T-cell (primary cell): ENCODE measurements at regions not wholly inside any gene's neighbourhood (a gene's known extent, or its start where the extent isn't known, plus 50 kb on each side); places are given as distances from the start of the nearest gene placed in this dataset.
"Not testable (repeated sequence)": the region's sequence is repeated elsewhere in the genome, so short reads cannot be mapped to it uniquely, and the experiment has no call there.

Experiments used
- ATAC-seq, 4 experiments: fragments of 200-7000 bp in 3 of 4; fragments of 150-1000 bp in 1 of 4; cut with Tn5 transposase; replicated peaks in 1 of 4; 1 replicate in 3 of 4; 2 replicates in 1 of 4; pipeline ENCODE4 v1.10.0; 2021; ENCODE audit warnings: moderate library complexity in 3 of 4, mild to moderate bottlenecking in 2 of 4, moderate number of reproducible peaks in 1 of 4
- CTCF ChIA-PET, 2 donors: fragments of 300-600 bp; sonication (Branson Sonifier 250); formaldehyde crosslinking; loops; one replicate each; lab custom pipeline; 2022; ENCODE audit warnings: antibody characterized with exemption in 2 of 2; lab: Charles Lee
- POLR2A ChIA-PET, 2 donors: fragments of 300-600 bp; sonication (Branson Sonifier 250); formaldehyde crosslinking; loops; one replicate each; lab custom pipeline; 2022; ENCODE audit warnings: antibody characterized with exemption in 2 of 2; lab: Charles Lee
- DNase-seq, 35 experiments: peaks; one replicate each; pipeline versions ENCODE4 v3.0.0 to v3.0.0-alpha.2; 2013 to 2023
- H3K27ac ChIP-seq: one replicate; pipeline ENCODE4 v1.5.1; 2013; ENCODE audit warnings: low read length
- H3K27me3 ChIP-seq, 2 experiments: replicated peaks in 1 of 2; 1 replicate in 1 of 2; 2 replicates in 1 of 2; pipeline versions ENCODE4 v1.6.1 to v1.7.0; 2013; ENCODE audit warnings: low read length in 1 of 2, mixed read lengths in 1 of 2; ENCODE audit not compliant: control insufficient read depth in 2 of 2, insufficient read depth in 2 of 2; ENCODE audit errors: extremely low read depth in 1 of 2
- H3K36me3 ChIP-seq, 2 donors: 1 replicate in 1 of 2; 2 replicates in 1 of 2; pipeline versions ENCODE4 v1.6.1 to v1.7.0; 2013; ENCODE audit warnings: low read length in 1 of 2; ENCODE audit not compliant: control insufficient read depth in 2 of 2, insufficient read depth in 1 of 2; ENCODE audit errors: extremely low read depth in 1 of 2
- H3K4me1 ChIP-seq, 2 experiments: 1 replicate in 1 of 2; 2 replicates in 1 of 2; pipeline versions ENCODE4 v1.6.1 to v1.7.0; 2013; ENCODE audit warnings: low read length in 2 of 2, mixed read lengths in 1 of 2; ENCODE audit not compliant: insufficient read depth in 2 of 2, control insufficient read depth in 1 of 2; ENCODE audit errors: extremely low read depth in 1 of 2
- H3K4me3 ChIP-seq, 2 donors: 1 replicate in 1 of 2; 2 replicates in 1 of 2; pipeline versions ENCODE4 v1.5.1 to v1.7.0; 2013; ENCODE audit warnings: mild to moderate bottlenecking in 2 of 2, low read length in 1 of 2, moderate library complexity in 1 of 2; ENCODE audit not compliant: control insufficient read depth in 1 of 2; ENCODE audit errors: extremely low read depth in 1 of 2
- H3K9me3 ChIP-seq: 2 replicates; pipeline ENCODE4 v1.7.0; 2013
- H3K27ac Mint-ChIP-seq, 2 donors: one replicate each; pipeline ENCODE4 v1.8.0; 2020 to 2021; ENCODE audit warnings: mild to moderate bottlenecking in 2 of 2, mixed read lengths in 2 of 2
- H3K27me3 Mint-ChIP-seq, 2 donors: one replicate each; pipeline ENCODE4 v1.8.0; 2021 to 2022; ENCODE audit warnings: mixed read lengths in 2 of 2
- H3K36me3 Mint-ChIP-seq: one replicate; pipeline ENCODE4 v1.8.0; 2021; ENCODE audit warnings: mixed read lengths
- H3K4me1 Mint-ChIP-seq, 3 donors: one replicate each; pipeline ENCODE4 v1.8.0; 2020 to 2022; ENCODE audit warnings: mixed read lengths in 3 of 3, mild to moderate bottlenecking in 1 of 3
- H3K4me3 Mint-ChIP-seq, 3 donors: one replicate each; pipeline ENCODE4 v1.8.0; 2020 to 2022; ENCODE audit warnings: mild to moderate bottlenecking in 3 of 3, mixed read lengths in 3 of 3, moderate library complexity in 3 of 3
- H3K9me3 Mint-ChIP-seq, 3 donors: one replicate each; pipeline ENCODE4 v1.8.0; 2020 to 2022; ENCODE audit warnings: mixed read lengths in 3 of 3
- WGBS: methylation state at CpG from one replicate; pipeline ENCODE4 v1.1.5; 2013; ENCODE audit warnings: missing lambda C conversion rate; ENCODE audit not compliant: insufficient coverage; 5-methylcytosine and 5-hydroxymethylcytosine counted together

DNA sequence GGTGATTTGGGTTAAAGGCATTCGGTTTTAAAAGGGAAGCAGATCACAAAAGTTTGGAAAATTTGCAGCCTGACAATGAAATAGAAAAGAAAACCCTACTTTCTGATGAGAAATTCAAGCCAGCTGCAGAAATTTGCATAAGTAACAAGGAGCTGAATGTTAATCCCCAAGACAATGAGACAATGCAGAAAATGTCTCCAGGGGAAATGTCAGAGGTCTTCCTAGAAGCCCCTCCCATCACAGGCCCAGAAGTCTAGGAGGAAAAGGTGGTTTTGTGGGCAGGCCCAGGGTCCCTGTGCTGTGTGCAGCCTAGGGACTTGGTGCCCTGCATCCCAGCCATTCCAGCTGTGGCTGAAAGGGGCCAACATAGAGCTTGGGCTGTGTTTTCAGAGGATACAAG lies 234.2 kb upstream of the GALNT5 start:
- H3K27ac Mint-ChIP-seq, POLR2A ChIA-PET, DNase-seq, H3K36me3 ChIP-seq, CTCF ChIA-PET, H3K9me3 Mint-ChIP-seq, ATAC-seq, H3K36me3 Mint-ChIP-seq, H3K4me1 ChIP-seq, H3K4me3 ChIP-seq, H3K4me3 Mint-ChIP-seq, H3K27me3 ChIP-seq, H3K9me3 ChIP-seq, H3K27ac ChIP-seq, H3K4me1 Mint-ChIP-seq, H3K27me3 Mint-ChIP-seq: not testable (repeated sequence)
- no CpG with 5 or more reads among the region's 1 CpG for WGBS

DNA sequence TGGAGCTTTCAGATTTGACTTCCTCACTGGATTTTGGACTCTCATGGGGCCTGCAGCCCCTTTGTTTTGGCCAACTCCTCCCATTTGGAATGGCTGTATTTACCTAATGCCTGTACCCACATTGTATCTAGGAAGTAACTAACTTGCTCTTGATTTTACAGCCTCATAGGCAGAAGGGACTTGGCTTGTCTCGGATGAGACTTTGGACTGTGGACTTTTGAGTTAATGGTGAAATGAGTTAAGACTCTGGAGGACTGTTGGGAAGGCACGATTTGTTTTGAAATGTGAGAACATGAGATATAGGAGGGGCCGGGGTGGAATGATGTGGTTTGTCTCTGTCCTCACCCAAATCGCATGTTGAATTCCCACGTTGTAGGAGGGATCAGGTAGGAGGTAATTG lies 233.4 kb upstream of the GALNT5 start:
- H3K9me3 ChIP-seq, result no peaks in the 10 kb centered on the region
- H3K4me1 ChIP-seq, result no peaks in the 10 kb centered on the region
- DNase-seq (no peak), ATAC-seq (no peak)
- no peaks in the 10 kb centered on the region for H3K4me1 Mint-ChIP-seq
- no peaks in the 10 kb centered on the region for H3K36me3 Mint-ChIP-seq
- H3K27ac Mint-ChIP-seq, result no peak overlapping the region
- CTCF ChIA-PET, result no interaction called here
- no peaks in the 10 kb centered on the region for H3K27me3 Mint-ChIP-seq
- 84% methylated on average over 2 of the region's 5 CpGs for WGBS
- H3K27me3 ChIP-seq, result no peaks in the 10 kb centered on the region
- POLR2A ChIA-PET, result no interaction called here
- H3K9me3 Mint-ChIP-seq, result no peaks in the 10 kb centered on the region
- H3K27ac ChIP-seq, result no peak overlapping the region
- no peak overlapping the region for H3K4me3 Mint-ChIP-seq
- H3K36me3 ChIP-seq, result no peaks in the 10 kb centered on the region
- H3K4me3 ChIP-seq, result no peak overlapping the region

GRCh38 chr2:157032017-157032416 lies 225.5 kb upstream of the GALNT5 start:
- Histone ChIP-seq H3K27me3 (no peaks in the 10 kb centered on the region), H3K4me3 (no peak overlapping the region), H3K4me1 (no peaks in the 10 kb centered on the region), H3K36me3 (no peaks in the 10 kb centered on the region), H3K9me3 (no peaks in the 10 kb centered on the region), H3K27ac (no peak overlapping the region)
- Mint-ChIP-seq H3K9me3 (no peaks in the 10 kb centered on the region), H3K4me3 (no peak overlapping the region), H3K36me3 (no peaks in the 10 kb centered on the region), H3K27me3 (no peaks in the 10 kb centered on the region), H3K27ac (no peak overlapping the region), H3K4me1 (no peaks in the 10 kb centered on the region)
- ChIA-PET CTCF (no interaction called here), POLR2A (no interaction called here)
- no CpG with 5 or more reads among the region's 2 CpGs for WGBS
- DNase-seq, result no peak
- no peak for ATAC-seq

DNA sequence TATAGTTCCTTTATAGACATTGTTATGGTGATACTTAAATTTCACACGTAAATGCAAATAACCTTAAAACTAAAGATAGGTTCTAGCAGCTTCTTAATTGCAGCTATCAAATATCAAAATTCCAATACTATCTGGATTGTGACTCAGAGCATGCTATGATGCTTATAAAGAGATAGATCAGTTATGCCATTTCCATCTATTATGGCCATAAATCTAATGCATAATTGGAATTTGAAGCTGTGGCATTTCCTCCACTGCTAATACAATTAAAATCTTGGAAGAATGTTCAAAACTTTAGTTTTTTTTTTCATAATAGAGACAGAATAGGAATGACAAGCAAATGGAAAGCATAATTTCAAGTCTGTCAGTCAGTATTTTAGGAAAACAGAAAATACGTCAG lies 220.8 kb upstream of the GALNT5 start:
- no peaks in the 10 kb centered on the region for H3K36me3 ChIP-seq
- DNase-seq (no peak), ATAC-seq (no peak)
- Mint-ChIP-seq H3K4me3 (no peak overlapping the region), H3K4me1 (no peaks in the 10 kb centered on the region), H3K27ac (no peak overlapping the region), H3K36me3 (no peaks in the 10 kb centered on the region), H3K9me3 (no peaks in the 10 kb centered on the region), H3K27me3 (no peaks in the 10 kb centered on the region)
- H3K27me3 ChIP-seq, result no peaks in the 10 kb centered on the region
- 90% methylated on average over 1 of the region's 2 CpGs for WGBS
- no peaks in the 10 kb centered on the region for H3K4me1 ChIP-seq
- POLR2A ChIA-PET, result no interaction called here
- CTCF ChIA-PET, result interaction anchor here in 1 of 2 donors (0.6 kb wide), 1 partner anchor 212 kb away, joined by 3 read pairs; no protein-coding TSS in a partner anchor
- H3K4me3 ChIP-seq, result no peak overlapping the region
- H3K27ac ChIP-seq, result no peak overlapping the region
- no peaks in the 10 kb centered on the region for H3K9me3 ChIP-seq

GRCh38 chr2:157043786-157044185 lies 213.7 kb upstream of the GALNT5 start:
- Mint-ChIP-seq H3K36me3 (no peaks in the 10 kb centered on the region), H3K27me3 (no peaks in the 10 kb centered on the region), H3K4me1 (no peaks in the 10 kb centered on the region), H3K4me3 (no peak overlapping the region), H3K27ac (no peak overlapping the region), H3K9me3 (no peaks in the 10 kb centered on the region)
- POLR2A ChIA-PET, result no interaction called here
- no peaks in the 10 kb centered on the region for H3K4me1 ChIP-seq
- no peaks in the 10 kb centered on the region for H3K36me3 ChIP-seq
- ATAC-seq (no peak), DNase-seq (no peak)
- CTCF ChIA-PET, result no interaction called here
- H3K27me3 ChIP-seq, result no peaks in the 10 kb centered on the region
- WGBS, result no CpG with 5 or more reads among the region's 1 CpG
- no peak overlapping the region for H3K4me3 ChIP-seq
- no peak overlapping the region for H3K27ac ChIP-seq
- no peaks in the 10 kb centered on the region for H3K9me3 ChIP-seq

DNA sequence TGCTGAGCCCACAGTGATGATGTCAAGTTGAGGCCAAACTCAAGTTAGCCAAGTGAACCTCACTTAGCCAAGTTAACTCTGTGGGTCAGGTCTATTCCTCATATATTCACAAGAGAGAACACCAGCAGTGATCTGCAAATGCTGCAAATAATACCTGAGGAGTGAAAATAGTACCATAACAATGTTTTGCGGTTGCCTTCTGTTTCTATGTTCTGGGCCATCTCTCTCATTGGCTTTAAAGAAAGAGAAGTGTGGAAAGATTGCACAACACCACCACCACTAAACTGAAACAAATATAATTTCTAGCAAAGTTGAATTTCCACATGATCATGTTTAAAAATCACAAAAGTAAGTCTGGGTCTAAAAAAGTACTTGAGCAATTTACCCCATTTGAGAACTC lies 211.1 kb upstream of the GALNT5 start:
- no peaks in the 10 kb centered on the region for H3K36me3 Mint-ChIP-seq
- no peaks in the 10 kb centered on the region for H3K4me1 Mint-ChIP-seq
- H3K27ac ChIP-seq, result no peak overlapping the region
- no peak overlapping the region for H3K4me3 ChIP-seq
- POLR2A ChIA-PET, result no interaction called here
- H3K4me3 Mint-ChIP-seq, result no peak overlapping the region
- no peaks in the 10 kb centered on the region for H3K9me3 Mint-ChIP-seq
- no peak overlapping the region for H3K27ac Mint-ChIP-seq
- H3K9me3 ChIP-seq, result no peaks in the 10 kb centered on the region
- DNase-seq (no peak), ATAC-seq (no peak)
- no peaks in the 10 kb centered on the region for H3K27me3 Mint-ChIP-seq
- no peaks in the 10 kb centered on the region for H3K36me3 ChIP-seq
- H3K4me1 ChIP-seq, result no peaks in the 10 kb centered on the region
- CTCF ChIA-PET, result no interaction called here
- no CpG with 5 or more reads among the region's 1 CpG for WGBS
- no peaks in the 10 kb centered on the region for H3K27me3 ChIP-seq

- H3K4me1 Mint-ChIP-seq, result no peaks in the 10 kb centered on the region
- H3K9me3 Mint-ChIP-seq, result no peaks in the 10 kb centered on the region
- H3K4me3 Mint-ChIP-seq, result no peak overlapping the region
- no peak for DNase-seq
- H3K36me3 Mint-ChIP-seq, result no peaks in the 10 kb centered on the region
- Histone ChIP-seq H3K9me3 (no peaks in the 10 kb centered on the region), H3K4me1 (no peaks in the 10 kb centered on the region), H3K27me3 (no peaks in the 10 kb centered on the region), H3K27ac (no peak overlapping the region), H3K36me3 (no peaks in the 10 kb centered on the region), H3K4me3 (no peak overlapping the region)
- ChIA-PET POLR2A (no interaction called here), CTCF (no interaction called here)
- H3K27ac Mint-ChIP-seq, result no peak overlapping the region
- 82% methylated on average over 2 of the region's 5 CpGs for WGBS
- ATAC-seq, result no peak
- peaks cover 1 to 7% of the 10 kb centered on the region in 2 donors for H3K27me3 Mint-ChIP-seq
These were observed 204.8 kb upstream of the GALNT5 start for GRCh38 chr2:157052685-157053224.
